DOHH2 (cell line): ENCODE measurements at regions not wholly inside any gene's neighbourhood (a gene's known extent, or its start where the extent isn't known, plus 50 kb on each side); places are given as distances from the start of the nearest gene placed in this dataset.

Experiments
- H3F3A ChIP-seq: fragments of 200-600 bp; sonication (generic), shearing (Covaris generic); 2 replicates; pipeline ENCODE4 v1.6.0; 2016; ENCODE audit warnings: antibody characterized with exemption, mild to moderate bottlenecking; ENCODE audit not compliant: control insufficient read depth, insufficient read depth
- H3K27ac ChIP-seq: fragments of 200-600 bp; sonication (generic); 2 replicates; pipeline ENCODE4 v1.5.1; 2014; ENCODE audit warnings: low read depth, mild to moderate bottlenecking, low read length, moderate library complexity
- H3K27me3 ChIP-seq: fragments of 200-600 bp; sonication (generic); 2 replicates; pipeline ENCODE4 v1.6.1; 2014; ENCODE audit warnings: mild to moderate bottlenecking, low read length, mixed read lengths; ENCODE audit not compliant: control insufficient read depth
- H3K36me3 ChIP-seq: fragments of 200-600 bp; sonication (generic); 2 replicates; pipeline ENCODE4 v1.6.1; 2014; ENCODE audit warnings: mild to moderate bottlenecking, low read length, moderate library complexity, mixed read lengths; ENCODE audit not compliant: control insufficient read depth
- H3K4me1 ChIP-seq: fragments of 200-600 bp; sonication (generic); 2 replicates; pipeline ENCODE4 v1.6.1; 2014; ENCODE audit warnings: mild to moderate bottlenecking, low read length, mixed read lengths; ENCODE audit not compliant: control insufficient read depth
- H3K4me2 ChIP-seq: fragments of 200-600 bp; sonication (generic); 2 replicates; pipeline ENCODE4 v1.6.0; 2014; ENCODE audit warnings: mild to moderate bottlenecking, low read length, moderate library complexity
- H3K4me3 ChIP-seq: fragments of 200-600 bp; sonication (generic); 2 replicates; pipeline ENCODE4 v1.5.1; 2014; ENCODE audit warnings: mild to moderate bottlenecking, low read length, mixed read lengths
- H3K79me2 ChIP-seq: fragments of 200-600 bp; sonication (generic); 2 replicates; pipeline ENCODE4 v1.6.1; 2014; ENCODE audit warnings: mild to moderate bottlenecking, low read length, mixed read lengths; ENCODE audit not compliant: control insufficient read depth
- H3K9me2 ChIP-seq: fragments of 200-600 bp; sonication (generic); replicated peaks from 2 replicates; pipeline ENCODE4 v1.6.1; 2014; ENCODE audit warnings: mild to moderate bottlenecking, low read length, mixed read lengths; ENCODE audit not compliant: control insufficient read depth
- H3K9me3 ChIP-seq: fragments of 200-600 bp; sonication (generic); 2 replicates; pipeline ENCODE4 v1.6.1; 2014; ENCODE audit warnings: antibody characterized with exemption, low read length, mixed read lengths; ENCODE audit not compliant: control insufficient read depth, insufficient read depth
- H4K20me1 ChIP-seq: fragments of 200-600 bp; sonication (generic); 2 replicates; pipeline ENCODE4 v1.6.0; 2014; ENCODE audit warnings: low read depth, mild to moderate bottlenecking, antibody characterized with exemption, low read length, moderate library complexity; ENCODE audit not compliant: control insufficient read depth, insufficient read depth
- CTCF ChIP-seq: fragments of 200-600 bp; sonication (generic); IDR thresholded peaks from one replicate; pipeline ENCODE4 v1.5.1; 2014; ENCODE audit warnings: antibody characterized with exemption, mild to moderate bottlenecking, low read depth, low read length; ENCODE audit not compliant: poor library complexity, severe bottlenecking
- EZH2phosphoT487 ChIP-seq: fragments of 200-600 bp; sonication (generic); IDR thresholded peaks from 2 replicates; pipeline ENCODE4 v1.6.1; 2017; ENCODE audit warnings: borderline replicate concordance, mild to moderate bottlenecking, antibody characterized with exemption, low read length, moderate library complexity, mixed read lengths

- H3K36me3 ChIP-seq, result no peaks in the 10 kb centered on the region
- no peaks in the 10 kb centered on the region for H3K9me3 ChIP-seq
- H3K4me3 ChIP-seq, result no peak overlapping the region
- no peak overlapping the region for H3K4me2 ChIP-seq
- no peaks in the 10 kb centered on the region for H3K4me1 ChIP-seq
- no peak overlapping the region for H3K27ac ChIP-seq
- no peaks in the 10 kb centered on the region for H3K9me2 ChIP-seq
- no peaks in the 10 kb centered on the region for H3K27me3 ChIP-seq
- TF ChIP-seq CTCF (no peak), EZH2phosphoT487 (no peak)
- no peaks in the 10 kb centered on the region for H4K20me1 ChIP-seq
- no peaks in the 10 kb centered on the region for H3K79me2 ChIP-seq
- H3F3A ChIP-seq, result no peaks in the 10 kb centered on the region
These were observed 337.4 kb upstream of the GRIA1 start for GRCh38 chr5:153153086-153153485.

- Histone ChIP-seq H3K27me3 (no peaks in the 10 kb centered on the region), H3K27ac (no peak overlapping the region), H3K4me2 (no peak overlapping the region), H3K4me3 (no peak overlapping the region), H4K20me1 (no peaks in the 10 kb centered on the region), H3F3A (no peaks in the 10 kb centered on the region), H3K4me1 (no peaks in the 10 kb centered on the region), H3K36me3 (no peaks in the 10 kb centered on the region), H3K9me3 (no peaks in the 10 kb centered on the region), H3K79me2 (no peaks in the 10 kb centered on the region), H3K9me2 (no peaks in the 10 kb centered on the region)
- no peak for TF ChIP-seq CTCF
- TF ChIP-seq EZH2phosphoT487, result no peak
These were observed 333.3 kb upstream of the GRIA1 start for GRCh38 chr5:153157156-153157555.

- no peak overlapping the region for H3K4me2 ChIP-seq
- H3K4me3 ChIP-seq, result no peak overlapping the region
- no peaks in the 10 kb centered on the region for H3K9me3 ChIP-seq
- H3K4me1 ChIP-seq, result no peaks in the 10 kb centered on the region
- TF ChIP-seq CTCF (no peak), EZH2phosphoT487 (no peak)
- H3K36me3 ChIP-seq, result no peaks in the 10 kb centered on the region
- H3K27me3 ChIP-seq, result no peaks in the 10 kb centered on the region
- H3K79me2 ChIP-seq, result no peaks in the 10 kb centered on the region
- H4K20me1 ChIP-seq, result no peaks in the 10 kb centered on the region
- no peaks in the 10 kb centered on the region for H3F3A ChIP-seq
- no peaks in the 10 kb centered on the region for H3K9me2 ChIP-seq
- H3K27ac ChIP-seq, result no peak overlapping the region
These were observed 331.9 kb upstream of the GRIA1 start for GRCh38 chr5:153158608-153159007.

GRCh38 chr5:153159616-153160015, 330.9 kb upstream of the GRIA1 start:
- H3K4me2 ChIP-seq, result no peak overlapping the region
- no peak overlapping the region for H3K4me3 ChIP-seq
- no peaks in the 10 kb centered on the region for H3F3A ChIP-seq
- H3K4me1 ChIP-seq, result no peaks in the 10 kb centered on the region
- no peaks in the 10 kb centered on the region for H3K36me3 ChIP-seq
- H3K27ac ChIP-seq, result no peak overlapping the region
- no peaks in the 10 kb centered on the region for H3K27me3 ChIP-seq
- no peaks in the 10 kb centered on the region for H3K79me2 ChIP-seq
- H3K9me3 ChIP-seq, result no peaks in the 10 kb centered on the region
- no peaks in the 10 kb centered on the region for H4K20me1 ChIP-seq
- H3K9me2 ChIP-seq, result no peaks in the 10 kb centered on the region
- TF ChIP-seq CTCF (no peak), EZH2phosphoT487 (no peak)
